IPS-15b (cell line): ENCODE measurements at regions not wholly inside any gene's neighbourhood (a gene's known extent, or its start where the extent isn't known, plus 50 kb on each side); places are given as distances from the start of the nearest gene placed in this dataset.

Experiments used
- H3K27me3 ChIP-seq: one replicate; pipeline ENCODE4 v1.6.1; 2013; ENCODE audit warnings: low read length; ENCODE audit not compliant: control insufficient read depth, insufficient read depth
- H3K36me3 ChIP-seq: one replicate; pipeline ENCODE4 v1.6.1; 2013; ENCODE audit warnings: low read length; ENCODE audit not compliant: control insufficient read depth, insufficient read depth
- H3K4me1 ChIP-seq: one replicate; pipeline ENCODE4 v1.6.1; 2013; ENCODE audit warnings: mild to moderate bottlenecking, low read length; ENCODE audit not compliant: control insufficient read depth, insufficient read depth
- H3K4me3 ChIP-seq: one replicate; pipeline ENCODE4 v1.5.1; 2013; ENCODE audit warnings: low read depth, low read length
- H3K9ac ChIP-seq: one replicate; pipeline ENCODE4 v1.6.1; 2013; ENCODE audit warnings: low read depth, mild to moderate bottlenecking, low read length
- H3K9me3 ChIP-seq: one replicate; pipeline ENCODE4 v1.6.1; 2013; ENCODE audit warnings: mild to moderate bottlenecking, low read length; ENCODE audit not compliant: control insufficient read depth, insufficient read depth

- no peak overlapping the region for H3K4me3 ChIP-seq
- H3K9ac ChIP-seq, result no peak overlapping the region
- H3K36me3 ChIP-seq, result no peaks in the 10 kb centered on the region
- H3K4me1 ChIP-seq, result no peaks in the 10 kb centered on the region
- no peaks in the 10 kb centered on the region for H3K27me3 ChIP-seq
- no peaks in the 10 kb centered on the region for H3K9me3 ChIP-seq
Measured at GRCh38 chr2:2981000-2981399, 396.6 kb downstream of the EIPR1 start.

- Histone ChIP-seq H3K9ac (no peak overlapping the region), H3K4me1 (no peaks in the 10 kb centered on the region), H3K4me3 (no peak overlapping the region), H3K9me3 (no peaks in the 10 kb centered on the region), H3K27me3 (no peaks in the 10 kb centered on the region), H3K36me3 (no peaks in the 10 kb centered on the region)
Measured at GRCh38 chr2:2974982-2975381, 402.6 kb downstream of the EIPR1 start.

- Histone ChIP-seq H3K36me3 (no peaks in the 10 kb centered on the region), H3K4me1 (no peaks in the 10 kb centered on the region), H3K9ac (no peak overlapping the region), H3K27me3 (no peaks in the 10 kb centered on the region), H3K9me3 (no peaks in the 10 kb centered on the region), H3K4me3 (no peak overlapping the region)
Measured at GRCh38 chr2:2960441-2961133, 417.0 kb downstream of the EIPR1 start.

- Histone ChIP-seq H3K9me3 (no peaks in the 10 kb centered on the region), H3K4me3 (no peak overlapping the region), H3K27me3 (no peaks in the 10 kb centered on the region), H3K36me3 (no peaks in the 10 kb centered on the region), H3K4me1 (no peaks in the 10 kb centered on the region), H3K9ac (no peak overlapping the region)
Measured at GRCh38 chr2:2950403-2950952, 427.1 kb downstream of the EIPR1 start.

- H3K27me3 ChIP-seq, result no peaks in the 10 kb centered on the region
- no peak overlapping the region for H3K4me3 ChIP-seq
- H3K9me3 ChIP-seq, result no peaks in the 10 kb centered on the region
- H3K9ac ChIP-seq, result no peak overlapping the region
- H3K36me3 ChIP-seq, result no peaks in the 10 kb centered on the region
- no peaks in the 10 kb centered on the region for H3K4me1 ChIP-seq
Measured at GRCh38 chr2:2947406-2947805, 430.2 kb downstream of the EIPR1 start.

GRCh38 chr2:2942906-2943305, 434.7 kb downstream of the EIPR1 start:
- Histone ChIP-seq H3K36me3 (no peaks in the 10 kb centered on the region), H3K27me3 (no peaks in the 10 kb centered on the region), H3K9ac (no peak overlapping the region)

GRCh38 chr2:2942225-2942624, 435.4 kb downstream of the EIPR1 start:
- Histone ChIP-seq H3K9me3 (no peaks in the 10 kb centered on the region), H3K4me1 (no peaks in the 10 kb centered on the region), H3K4me3 (no peak overlapping the region)

More at GRCh38 chr2:2942906-2943305, 434.7 kb downstream of the EIPR1 start:
- Histone ChIP-seq H3K9me3 (no peaks in the 10 kb centered on the region), H3K4me3 (no peak overlapping the region), H3K4me1 (no peaks in the 10 kb centered on the region)

GRCh38 chr2:2941205-2941604, 436.4 kb downstream of the EIPR1 start:
- Histone ChIP-seq H3K9ac (no peak overlapping the region), H3K27me3 (no peaks in the 10 kb centered on the region), H3K9me3 (no peaks in the 10 kb centered on the region)

More at GRCh38 chr2:2942225-2942624, 435.4 kb downstream of the EIPR1 start:
- Histone ChIP-seq H3K9ac (no peak overlapping the region), H3K27me3 (no peaks in the 10 kb centered on the region), H3K36me3 (no peaks in the 10 kb centered on the region)

GRCh38 chr2:2940702-2941101, 436.9 kb downstream of the EIPR1 start:
- Histone ChIP-seq H3K4me3 (no peak overlapping the region), H3K27me3 (no peaks in the 10 kb centered on the region), H3K4me1 (no peaks in the 10 kb centered on the region), H3K9ac (no peak overlapping the region), H3K9me3 (no peaks in the 10 kb centered on the region), H3K36me3 (no peaks in the 10 kb centered on the region)

More at GRCh38 chr2:2941205-2941604, 436.4 kb downstream of the EIPR1 start:
- Histone ChIP-seq H3K4me1 (no peaks in the 10 kb centered on the region), H3K36me3 (no peaks in the 10 kb centered on the region), H3K4me3 (no peak overlapping the region)

- H3K9ac ChIP-seq, result no peak overlapping the region
- no peaks in the 10 kb centered on the region for H3K9me3 ChIP-seq
- H3K27me3 ChIP-seq, result no peaks in the 10 kb centered on the region
- H3K36me3 ChIP-seq, result no peaks in the 10 kb centered on the region
- no peaks in the 10 kb centered on the region for H3K4me1 ChIP-seq
- H3K4me3 ChIP-seq, result no peak overlapping the region
Measured at GRCh38 chr2:2940061-2940460, 437.6 kb downstream of the EIPR1 start.

GRCh38 chr2:2939078-2939795, 438.4 kb downstream of the EIPR1 start:
- Histone ChIP-seq H3K36me3 (no peaks in the 10 kb centered on the region), H3K4me1 (no peaks in the 10 kb centered on the region), H3K9me3 (no peaks in the 10 kb centered on the region)

GRCh38 chr2:2938481-2938880, 439.1 kb downstream of the EIPR1 start:
- Histone ChIP-seq H3K4me1 (no peaks in the 10 kb centered on the region), H3K27me3 (no peaks in the 10 kb centered on the region), H3K9me3 (no peaks in the 10 kb centered on the region), H3K9ac (no peak overlapping the region), H3K4me3 (no peak overlapping the region), H3K36me3 (no peaks in the 10 kb centered on the region)

More at GRCh38 chr2:2939078-2939795, 438.4 kb downstream of the EIPR1 start:
- no peaks in the 10 kb centered on the region for H3K27me3 ChIP-seq
- no peak overlapping the region for H3K4me3 ChIP-seq
- no peak overlapping the region for H3K9ac ChIP-seq
